Panc1 (cell line): ENCODE measurements at regions not wholly inside any gene's neighbourhood (a gene's known extent, or its start where the extent isn't known, plus 50 kb on each side); places are given as distances from the start of the nearest gene placed in this dataset.

Experiments
- ATAC-seq: fragments of 200-7000 bp; cut with Tn5 transposase; 2 replicates; pipeline ENCODE4 v1.9.1; 2020; ENCODE audit warnings: mild to moderate bottlenecking, moderate library complexity
- BruUV-seq: library from RNA; stranded (reverse); fragments of 400-500 nt; replicated peaks from 2 replicates; lab custom pipeline; 2021; lab: Mats Ljungman, UMichigan
- CTCF ChIA-PET: fragments of 300-600 bp; sonication (Branson Sonifier 250); formaldehyde crosslinking; loops from one replicate; lab custom pipeline; 2022; ENCODE audit warnings: antibody characterized with exemption; lab: Charles Lee
- POLR2A ChIA-PET: fragments of 300-600 bp; sonication (Branson Sonifier 250); formaldehyde crosslinking; loops from one replicate; lab custom pipeline; 2022; ENCODE audit warnings: antibody characterized with exemption; lab: Charles Lee
- DNase-seq: peaks from one replicate; pipeline ENCODE4 v3.0.0-alpha.2; 2010; ENCODE audit warnings: low read depth, low spot score
- H3K27ac ChIP-seq: 2 replicates; pipeline ENCODE4 v1.5.1; 2011; ENCODE audit warnings: mild to moderate bottlenecking, low read length, inconsistent platforms
- H3K27me3 ChIP-seq: fragments of 200-500 bp; sonication (Bioruptor generic); 2 replicates; pipeline ENCODE4 v1.6.0; 2014; ENCODE audit warnings: low read length, inconsistent platforms; ENCODE audit not compliant: control insufficient read depth, insufficient read depth
- H3K36me3 ChIP-seq: fragments of 200-500 bp; sonication (Bioruptor generic); 2 replicates; pipeline ENCODE4 v1.5.1; 2014; ENCODE audit warnings: inconsistent platforms, mild to moderate bottlenecking, low read length, moderate library complexity; ENCODE audit not compliant: control insufficient read depth, insufficient read depth
- H3K4me1 ChIP-seq: 2 replicates; pipeline ENCODE4 v1.5.1; 2011; ENCODE audit warnings: inconsistent platforms, mild to moderate bottlenecking, low read length, moderate library complexity; ENCODE audit not compliant: control insufficient read depth, insufficient read depth
- H3K4me3 ChIP-seq, 2 experiments: 2 replicates each; pipeline ENCODE4 v1.5.1; 2011 to 2012; ENCODE audit warnings: low read depth in 2 of 2, low read length in 2 of 2, mild to moderate bottlenecking in 2 of 2, inconsistent platforms in 1 of 2, moderate library complexity in 1 of 2
- H3K9me3 ChIP-seq: fragments of 200-500 bp; sonication (Bioruptor generic); 2 replicates; pipeline ENCODE4 v1.5.1; 2014; ENCODE audit warnings: low read depth, mild to moderate bottlenecking, inconsistent platforms, low read length, moderate library complexity; ENCODE audit not compliant: control insufficient read depth, insufficient read depth
- POLR2AphosphoS5 ChIP-seq: IDR thresholded peaks from 2 replicates; pipeline ENCODE4 v1.6.1; 2012; ENCODE audit warnings: mild to moderate bottlenecking, low read depth, low read length, moderate library complexity
- SIN3A ChIP-seq: IDR thresholded peaks from 2 replicates; pipeline ENCODE4 v1.6.1; 2012; ENCODE audit warnings: low read depth, mild to moderate bottlenecking, low read length, moderate library complexity, borderline replicate concordance; ENCODE audit not compliant: insufficient read depth
- TCF7L2 ChIP-seq: IDR thresholded peaks from 2 replicates; pipeline ENCODE4 v1.6.1; 2011; ENCODE audit warnings: mild to moderate bottlenecking, low read depth, low read length, inconsistent platforms
- in situ Hi-C: cut with HindIII; loops from 2 replicates; pipeline ENCODE4 v1.10.0; 2016; ENCODE audit warnings: low sequenced_read_pairs, low pct_unique_long_range_greater_than_20kb
- intact Hi-C: fragments of 100-400 bp; cut with micrococcal nuclease; formaldehyde crosslinking; loops from one replicate; pipeline ENCODE4 v1.10.0; 2022; ENCODE audit not compliant: unreplicated experiment
- TF ChIP-seq, protein P1 (sequence below): fragments of 450-650 bp; IDR thresholded peaks from 2 replicates; pipeline ENCODE4 v1.5.1; 2017; ENCODE audit warnings: mild to moderate bottlenecking
- TF ChIP-seq, protein P2 (sequence below), 2 experiments: IDR thresholded peaks; 2 replicates each; pipeline ENCODE4 v1.6.1; 2011 to 2012; ENCODE audit warnings: low read depth in 2 of 2, control low read depth in 1 of 2, low read length in 1 of 2, mild to moderate bottlenecking in 1 of 2, moderate library complexity in 1 of 2; ENCODE audit not compliant: insufficient read depth in 1 of 2

GRCh38 chr1:30322859-30323257, 400.5 kb downstream of the MATN1 start:
- intact Hi-C loops (no loop called here), in situ Hi-C loops (no loop called here)
- POLR2A ChIA-PET, result no interaction called here
- TF ChIP-seq, protein P1, sequence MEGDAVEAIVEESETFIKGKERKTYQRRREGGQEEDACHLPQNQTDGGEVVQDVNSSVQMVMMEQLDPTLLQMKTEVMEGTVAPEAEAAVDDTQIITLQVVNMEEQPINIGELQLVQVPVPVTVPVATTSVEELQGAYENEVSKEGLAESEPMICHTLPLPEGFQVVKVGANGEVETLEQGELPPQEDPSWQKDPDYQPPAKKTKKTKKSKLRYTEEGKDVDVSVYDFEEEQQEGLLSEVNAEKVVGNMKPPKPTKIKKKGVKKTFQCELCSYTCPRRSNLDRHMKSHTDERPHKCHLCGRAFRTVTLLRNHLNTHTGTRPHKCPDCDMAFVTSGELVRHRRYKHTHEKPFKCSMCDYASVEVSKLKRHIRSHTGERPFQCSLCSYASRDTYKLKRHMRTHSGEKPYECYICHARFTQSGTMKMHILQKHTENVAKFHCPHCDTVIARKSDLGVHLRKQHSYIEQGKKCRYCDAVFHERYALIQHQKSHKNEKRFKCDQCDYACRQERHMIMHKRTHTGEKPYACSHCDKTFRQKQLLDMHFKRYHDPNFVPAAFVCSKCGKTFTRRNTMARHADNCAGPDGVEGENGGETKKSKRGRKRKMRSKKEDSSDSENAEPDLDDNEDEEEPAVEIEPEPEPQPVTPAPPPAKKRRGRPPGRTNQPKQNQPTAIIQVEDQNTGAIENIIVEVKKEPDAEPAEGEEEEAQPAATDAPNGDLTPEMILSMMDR, result no peak
- TF ChIP-seq POLR2AphosphoS5, result no peak
- no peak for TF ChIP-seq SIN3A
- TF ChIP-seq, protein P2, sequence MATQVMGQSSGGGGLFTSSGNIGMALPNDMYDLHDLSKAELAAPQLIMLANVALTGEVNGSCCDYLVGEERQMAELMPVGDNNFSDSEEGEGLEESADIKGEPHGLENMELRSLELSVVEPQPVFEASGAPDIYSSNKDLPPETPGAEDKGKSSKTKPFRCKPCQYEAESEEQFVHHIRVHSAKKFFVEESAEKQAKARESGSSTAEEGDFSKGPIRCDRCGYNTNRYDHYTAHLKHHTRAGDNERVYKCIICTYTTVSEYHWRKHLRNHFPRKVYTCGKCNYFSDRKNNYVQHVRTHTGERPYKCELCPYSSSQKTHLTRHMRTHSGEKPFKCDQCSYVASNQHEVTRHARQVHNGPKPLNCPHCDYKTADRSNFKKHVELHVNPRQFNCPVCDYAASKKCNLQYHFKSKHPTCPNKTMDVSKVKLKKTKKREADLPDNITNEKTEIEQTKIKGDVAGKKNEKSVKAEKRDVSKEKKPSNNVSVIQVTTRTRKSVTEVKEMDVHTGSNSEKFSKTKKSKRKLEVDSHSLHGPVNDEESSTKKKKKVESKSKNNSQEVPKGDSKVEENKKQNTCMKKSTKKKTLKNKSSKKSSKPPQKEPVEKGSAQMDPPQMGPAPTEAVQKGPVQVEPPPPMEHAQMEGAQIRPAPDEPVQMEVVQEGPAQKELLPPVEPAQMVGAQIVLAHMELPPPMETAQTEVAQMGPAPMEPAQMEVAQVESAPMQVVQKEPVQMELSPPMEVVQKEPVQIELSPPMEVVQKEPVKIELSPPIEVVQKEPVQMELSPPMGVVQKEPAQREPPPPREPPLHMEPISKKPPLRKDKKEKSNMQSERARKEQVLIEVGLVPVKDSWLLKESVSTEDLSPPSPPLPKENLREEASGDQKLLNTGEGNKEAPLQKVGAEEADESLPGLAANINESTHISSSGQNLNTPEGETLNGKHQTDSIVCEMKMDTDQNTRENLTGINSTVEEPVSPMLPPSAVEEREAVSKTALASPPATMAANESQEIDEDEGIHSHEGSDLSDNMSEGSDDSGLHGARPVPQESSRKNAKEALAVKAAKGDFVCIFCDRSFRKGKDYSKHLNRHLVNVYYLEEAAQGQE (IDR thresholded peaks at IDR 0.05; ENCODE audit: insufficient read depth in 1 of 2, low read depth in 2 of 2, low read length in 1 of 2), result no peak
- no peak for TF ChIP-seq TCF7L2
- Histone ChIP-seq H3K4me1 (no peaks in the 10 kb centered on the region), H3K27ac (no peak overlapping the region), H3K36me3 (no peaks in the 10 kb centered on the region), H3K9me3 (no peaks in the 10 kb centered on the region), H3K4me3 (no peak overlapping the region), H3K27me3 (peaks cover 3% of the 10 kb centered on the region)
- ATAC-seq, result no peak
- DNase-seq, result no peak
- CTCF ChIA-PET, result no interaction called here
- no TSS peak for BruUV-seq

- no TSS peak for BruUV-seq
- CTCF ChIA-PET, result no interaction called here
These were observed 401.2 kb downstream of the MATN1 start for GRCh38 chr1:30321996-30322858.

More at GRCh38 chr1:30321996-30322858, 401.2 kb downstream of the MATN1 start:
- Histone ChIP-seq H3K4me3 (no peak overlapping the region), H3K4me1 (no peaks in the 10 kb centered on the region), H3K27me3 (peaks cover 3% of the 10 kb centered on the region), H3K27ac (no peak overlapping the region), H3K36me3 (no peaks in the 10 kb centered on the region), H3K9me3 (no peaks in the 10 kb centered on the region)
- DNase-seq (no peak), ATAC-seq (no peak)
- intact Hi-C loops, result no loop called here
- POLR2A ChIA-PET, result interaction anchor here (0.6 kb wide), 1 partner anchor 351 kb away, joined by 3 read pairs; no protein-coding TSS in a partner anchor
- TF ChIP-seq POLR2AphosphoS5, result no peak
- TF ChIP-seq, protein P2 (IDR thresholded peaks at IDR 0.05; ENCODE audit: insufficient read depth in 1 of 2, low read depth in 2 of 2, low read length in 1 of 2), result no peak
- no peak for TF ChIP-seq TCF7L2
- no peak for TF ChIP-seq SIN3A
- TF ChIP-seq, protein P1, result no peak
- in situ Hi-C loops, result no loop called here
